SK-N-SH treated with all-trans-retinoic acid at 6 μM for 48 hours (cell line): ENCODE measurements at regions not wholly inside any gene's neighbourhood (a gene's known extent, or its start where the extent isn't known, plus 50 kb on each side); places are given as distances from the start of the nearest gene placed in this dataset.

Experiments
- ARNTL ChIP-seq: fragments of 450-650 bp; formaldehyde crosslinking; IDR thresholded peaks from 2 replicates; pipeline ENCODE4 v1.5.0; 2020; ENCODE audit warnings: low read depth, mild to moderate bottlenecking, moderate library complexity, borderline replicate concordance
- CREB5 ChIP-seq: fragments of 250-450 bp; sonication (Bioruptor Pico); IDR thresholded peaks from 2 replicates; pipeline ENCODE4 v1.5.1; 2020; ENCODE audit warnings: low read depth, mild to moderate bottlenecking, moderate library complexity
- CSRNP3 ChIP-seq: fragments of 250-450 bp; sonication (Bioruptor Pico); IDR thresholded peaks from 2 replicates; pipeline ENCODE4 v1.5.1; 2021; ENCODE audit warnings: mild to moderate bottlenecking, moderate library complexity
- OSR1 ChIP-seq: fragments of 250-450 bp; sonication (Bioruptor Pico); IDR thresholded peaks from 2 replicates; pipeline ENCODE4 v1.8.0; 2022; ENCODE audit warnings: moderate library complexity, mild to moderate bottlenecking, inconsistent platforms
- PATZ1 ChIP-seq: fragments of 250-450 bp; sonication (Bioruptor Pico); IDR thresholded peaks from 2 replicates; pipeline ENCODE4 v1.8.0; 2020; ENCODE audit warnings: mild to moderate bottlenecking, moderate library complexity, borderline replicate concordance
- POU6F1 ChIP-seq: fragments of 250-450 bp; sonication (Bioruptor Pico); IDR thresholded peaks from 2 replicates; pipeline ENCODE4 v1.8.0; 2021; ENCODE audit warnings: low read depth, mild to moderate bottlenecking, moderate library complexity, borderline replicate concordance
- RARB ChIP-seq: fragments of 250-450 bp; sonication (Bioruptor Pico); IDR thresholded peaks from 2 replicates; pipeline ENCODE4 v1.8.0; 2021; ENCODE audit warnings: mild to moderate bottlenecking, moderate library complexity
- TCF4 ChIP-seq: fragments of 250-450 bp; sonication (Bioruptor Pico); IDR thresholded peaks from 2 replicates; pipeline ENCODE4 v1.8.0; 2021; ENCODE audit warnings: mild to moderate bottlenecking, moderate library complexity, borderline replicate concordance
- TOX ChIP-seq: fragments of 250-450 bp; sonication (Bioruptor Pico); IDR thresholded peaks from 2 replicates; pipeline ENCODE4 v1.8.0; 2021; ENCODE audit warnings: mild to moderate bottlenecking, moderate library complexity, borderline replicate concordance
- TSHZ2 ChIP-seq: fragments of 250-450 bp; sonication (Bioruptor Pico); IDR thresholded peaks from 2 replicates; pipeline ENCODE4 v1.5.0; 2020; ENCODE audit warnings: mild to moderate bottlenecking, moderate library complexity
- ZFP3 ChIP-seq: fragments of 250-450 bp; sonication (Bioruptor Pico); IDR thresholded peaks from 2 replicates; pipeline ENCODE4 v1.5.0; 2020; ENCODE audit warnings: mild to moderate bottlenecking, moderate library complexity
- ZFP30 ChIP-seq: fragments of 450-650 bp; formaldehyde crosslinking; IDR thresholded peaks from 2 replicates; pipeline ENCODE4 v1.5.0; 2022; ENCODE audit warnings: mild to moderate bottlenecking, moderate library complexity
- ZNF8 ChIP-seq: fragments of 450-650 bp; formaldehyde crosslinking; IDR thresholded peaks from 2 replicates; pipeline ENCODE4 v1.5.0; 2020; ENCODE audit warnings: mild to moderate bottlenecking, moderate library complexity

GRCh38 chr4:116328261-116328860, 757.0 kb downstream of the TRAM1L1 start:
- TF ChIP-seq PATZ1 (CRISPR knock-in tag), result no peak
- no peak for TF ChIP-seq ZFP30 (CRISPR knock-in tag)
- TF ChIP-seq TCF4 (CRISPR knock-in tag), result no peak
- no peak for TF ChIP-seq CSRNP3 (CRISPR knock-in tag)
- no peak for TF ChIP-seq ZFP3 (CRISPR knock-in tag)
- TF ChIP-seq TOX (CRISPR knock-in tag), result no peak
- no peak for TF ChIP-seq RARB (CRISPR knock-in tag)
- no peak for TF ChIP-seq TSHZ2 (CRISPR knock-in tag)
- no peak for TF ChIP-seq ARNTL (CRISPR knock-in tag)
- no peak for TF ChIP-seq CREB5
- no peak for TF ChIP-seq OSR1 (CRISPR knock-in tag)
- no peak for TF ChIP-seq POU6F1 (CRISPR knock-in tag)
- TF ChIP-seq ZNF8 (CRISPR knock-in tag), result no peak
